ENCODE measurements at regions not wholly inside any gene's neighbourhood (a gene's known extent, or its start where the extent isn't known, plus 50 kb on each side); places are given as distances from the start of the nearest gene placed in this dataset.
"Not testable (repeated sequence)": the region's sequence is repeated elsewhere in the genome, so short reads cannot be mapped to it uniquely, and the experiment has no call there.

DNA sequence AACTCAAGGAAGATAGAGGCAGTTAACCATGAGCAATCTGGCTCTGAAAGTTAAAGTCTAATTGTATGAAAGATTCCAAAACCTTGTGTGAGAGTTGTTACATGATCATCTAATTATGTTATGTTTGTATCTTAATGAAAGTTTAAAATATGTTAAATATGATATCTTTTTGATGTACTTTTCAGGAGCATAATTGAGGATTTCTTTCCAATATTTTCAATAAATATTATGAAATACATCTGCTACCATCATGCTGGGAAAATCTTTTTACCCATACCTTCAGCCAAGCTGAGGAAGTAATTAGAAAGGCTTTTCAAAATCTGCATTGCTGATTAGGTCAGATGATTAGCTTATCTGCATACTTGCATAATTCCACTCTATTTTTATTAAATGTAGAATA is 318.4 kb downstream of the KLF12 start:
- DNase-seq (ENCODE audit: low read depth in 2 of 2, low spot score in 1 of 2) = no peak

DNA sequence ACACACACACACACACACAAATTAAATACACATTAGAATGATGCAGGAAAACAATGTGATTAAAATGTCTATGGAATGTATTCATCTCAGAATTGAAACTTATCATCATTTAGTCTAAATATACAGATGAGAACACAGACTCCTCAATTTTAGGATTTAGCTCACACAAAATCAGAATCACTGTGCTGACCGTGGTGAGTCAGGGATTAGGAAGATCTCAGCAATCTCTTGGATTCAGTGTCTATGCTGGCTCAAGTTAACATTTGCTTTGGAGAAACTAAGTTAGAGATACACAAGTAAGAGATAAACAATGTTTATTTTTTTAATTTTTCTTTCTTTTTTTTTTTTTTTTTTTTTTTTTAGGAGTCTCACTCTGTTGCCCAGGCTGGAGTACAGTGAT is 323.6 kb downstream of the KLF12 start:
- no peak for DNase-seq (ENCODE audit: low read depth in 2 of 2, low spot score in 1 of 2)

DNA sequence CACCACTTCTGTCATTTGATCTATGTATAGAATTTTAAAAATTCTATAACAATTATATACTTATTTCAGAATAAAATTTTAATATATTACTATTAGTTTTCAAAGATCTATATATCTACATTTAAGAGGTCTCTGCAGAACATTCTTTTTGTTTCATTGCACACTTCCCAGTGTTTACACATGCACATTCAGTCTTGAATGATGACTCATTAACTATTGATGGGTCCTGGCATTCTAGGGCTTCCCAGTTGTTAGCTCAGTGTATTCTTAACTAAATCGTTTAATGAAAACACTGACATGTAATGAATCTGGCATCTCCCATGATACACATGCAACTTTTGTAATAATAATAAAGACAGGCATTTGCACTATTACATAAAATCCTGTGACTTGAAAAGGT is 324.6 kb downstream of the KLF12 start:
- no peak for DNase-seq (ENCODE audit: low read depth in 2 of 2, low spot score in 1 of 2)

DNA sequence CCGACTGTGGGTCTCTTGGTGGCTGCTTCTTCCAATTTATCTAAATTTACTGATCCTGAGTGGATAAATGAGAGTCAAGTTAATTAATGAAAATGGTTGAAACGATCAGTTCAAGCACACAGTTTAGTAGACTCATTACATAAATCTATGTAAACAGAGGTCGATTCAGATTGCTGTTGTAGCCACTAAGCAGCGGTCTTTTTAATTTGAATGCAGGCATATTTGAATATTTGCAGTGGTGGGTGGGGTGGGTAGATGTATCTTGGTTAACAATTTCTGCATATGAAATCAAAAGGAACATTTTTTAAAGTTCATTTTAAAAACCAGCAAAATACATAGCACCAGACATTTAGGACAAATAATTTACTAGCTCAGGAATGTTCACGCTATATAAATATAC is 325.9 kb downstream of the KLF12 start:
- DNase-seq (ENCODE audit: low read depth in 2 of 2, low spot score in 1 of 2) = no peak

DNA sequence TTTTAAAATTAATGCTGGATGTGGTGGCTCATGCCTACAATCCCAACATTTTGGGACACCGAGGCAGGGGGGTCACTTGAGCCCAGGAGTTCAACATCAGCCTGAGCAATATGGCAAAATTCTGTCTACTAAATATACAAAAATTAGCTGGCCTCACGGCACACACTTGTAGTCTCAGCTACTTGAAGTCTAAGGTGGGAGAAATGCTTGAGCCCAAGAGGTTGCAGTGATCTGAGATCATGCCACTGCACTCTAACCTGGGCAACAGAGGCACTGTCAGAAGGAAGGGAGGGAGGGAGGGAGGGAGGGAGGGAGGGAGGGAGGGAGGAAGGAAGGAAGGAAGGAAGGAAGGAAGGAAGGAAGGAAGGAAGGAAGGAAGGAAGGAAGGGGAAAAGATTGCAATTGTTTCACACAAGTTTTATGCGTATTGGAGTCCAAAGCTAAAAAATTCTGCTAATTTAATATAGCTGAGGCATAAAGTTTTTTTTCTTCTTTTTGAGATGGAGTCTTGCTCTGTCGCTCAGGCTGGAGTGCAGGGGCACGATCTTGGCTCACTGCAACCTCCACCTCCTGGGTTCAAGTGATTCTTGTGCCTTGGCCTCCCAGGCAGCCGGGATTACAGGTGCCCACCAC is 328.8 kb downstream of the KLF12 start:
- DNase-seq (ENCODE audit: low read depth in 2 of 2, low spot score in 1 of 2) = not testable (repeated sequence)

DNA sequence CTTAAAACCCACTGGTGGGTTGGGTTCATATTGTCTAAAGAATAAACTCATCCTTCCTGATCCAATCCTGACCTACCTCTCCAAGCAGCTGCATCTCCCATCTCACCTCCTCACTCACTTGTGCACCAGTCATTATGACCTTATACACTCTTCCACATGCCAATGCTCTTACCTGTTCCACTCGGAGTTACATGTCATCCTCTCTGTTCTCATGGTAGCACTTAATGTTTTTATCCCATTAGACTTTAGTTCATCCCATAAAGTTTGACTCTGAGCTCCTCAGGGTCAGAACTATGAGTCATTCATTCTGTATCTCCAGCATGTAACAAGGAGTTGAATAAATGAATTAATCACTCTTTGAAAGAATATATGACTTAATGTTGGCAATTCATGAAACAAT is 330.2 kb downstream of the KLF12 start:
- DNase-seq (ENCODE audit: low read depth in 2 of 2, low spot score in 1 of 2) = no peak

DNA sequence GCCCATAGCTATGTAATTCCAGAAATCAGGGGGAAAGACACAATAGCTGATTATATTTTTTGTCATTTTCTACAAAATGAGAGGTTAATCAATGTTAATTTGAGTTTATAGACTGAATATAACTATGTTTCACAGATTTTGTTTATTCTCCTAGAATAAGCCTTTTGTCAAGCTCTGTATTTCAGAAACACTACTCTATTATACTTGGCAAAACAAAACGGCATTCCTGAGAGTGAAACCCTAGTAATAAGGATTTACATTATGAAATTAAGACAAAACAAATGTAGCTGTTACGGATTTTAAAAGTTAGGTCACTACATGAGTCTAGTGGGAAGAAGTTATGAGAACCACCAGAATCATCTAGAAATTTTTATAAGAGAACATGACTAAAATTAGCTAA is 334.2 kb downstream of the KLF12 start:
- no peak for DNase-seq (ENCODE audit: low read depth in 2 of 2, low spot score in 1 of 2)

DNA sequence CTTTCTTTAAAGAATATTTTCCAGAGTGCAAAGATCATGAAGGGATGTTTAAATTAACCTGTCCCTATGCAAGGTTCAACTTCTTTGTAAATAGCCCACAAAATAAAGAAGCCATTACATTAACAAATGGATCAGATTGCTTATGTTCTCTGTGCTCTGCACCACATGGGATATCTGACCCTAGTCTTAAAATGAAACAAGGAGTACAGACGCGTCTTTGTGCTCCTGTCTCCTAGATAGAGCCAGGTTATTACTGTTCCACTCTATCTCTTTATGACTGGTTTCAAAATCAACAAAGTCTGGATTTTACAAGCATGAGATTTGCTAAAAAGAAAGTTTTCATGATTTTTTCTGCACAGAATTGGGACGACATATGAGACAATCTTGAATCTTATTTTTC is 339.4 kb downstream of the KLF12 start:
- no peak for DNase-seq (ENCODE audit: low read depth in 2 of 2, low spot score in 1 of 2)

DNA sequence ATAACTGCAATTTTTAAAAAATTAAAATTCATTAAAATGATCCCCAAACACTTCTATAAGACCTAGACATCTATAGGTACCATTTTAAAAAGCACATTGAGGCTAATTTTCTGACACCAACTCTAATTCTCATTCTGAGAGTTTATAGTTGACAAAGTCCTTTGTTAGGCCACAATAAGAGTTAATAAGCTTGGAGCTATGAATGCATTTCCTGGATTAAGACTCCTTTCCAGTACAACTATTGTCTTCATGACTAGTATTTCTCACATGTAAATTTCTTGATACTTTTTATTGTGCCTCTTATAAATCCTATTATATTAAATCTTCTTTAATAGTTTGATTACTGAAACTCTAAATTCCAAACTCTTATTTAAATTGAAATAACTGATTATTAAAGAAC is 340.8 kb downstream of the KLF12 start:
- DNase-seq (ENCODE audit: low read depth in 2 of 2, low spot score in 1 of 2) = no peak

DNA sequence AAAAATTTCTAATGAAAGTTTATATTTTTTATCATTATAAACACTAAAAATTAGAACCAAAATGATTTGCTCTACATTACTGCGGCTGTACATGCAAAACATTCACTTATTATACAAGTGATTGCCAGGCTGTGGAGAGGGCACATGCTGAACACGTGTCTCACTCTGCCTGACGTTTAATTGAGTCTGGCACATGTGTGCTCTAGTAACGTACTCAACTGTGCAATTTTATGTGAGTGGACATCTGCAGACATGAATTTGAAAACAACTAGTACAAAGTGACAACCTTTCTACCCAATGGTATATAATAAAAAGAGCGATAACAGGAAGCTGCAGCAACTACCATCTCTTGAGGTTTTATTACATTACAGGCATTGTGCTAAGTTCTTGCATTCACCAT is 341.4 kb downstream of the KLF12 start:
- no peak for DNase-seq (ENCODE audit: low read depth in 2 of 2, low spot score in 1 of 2)

DNA sequence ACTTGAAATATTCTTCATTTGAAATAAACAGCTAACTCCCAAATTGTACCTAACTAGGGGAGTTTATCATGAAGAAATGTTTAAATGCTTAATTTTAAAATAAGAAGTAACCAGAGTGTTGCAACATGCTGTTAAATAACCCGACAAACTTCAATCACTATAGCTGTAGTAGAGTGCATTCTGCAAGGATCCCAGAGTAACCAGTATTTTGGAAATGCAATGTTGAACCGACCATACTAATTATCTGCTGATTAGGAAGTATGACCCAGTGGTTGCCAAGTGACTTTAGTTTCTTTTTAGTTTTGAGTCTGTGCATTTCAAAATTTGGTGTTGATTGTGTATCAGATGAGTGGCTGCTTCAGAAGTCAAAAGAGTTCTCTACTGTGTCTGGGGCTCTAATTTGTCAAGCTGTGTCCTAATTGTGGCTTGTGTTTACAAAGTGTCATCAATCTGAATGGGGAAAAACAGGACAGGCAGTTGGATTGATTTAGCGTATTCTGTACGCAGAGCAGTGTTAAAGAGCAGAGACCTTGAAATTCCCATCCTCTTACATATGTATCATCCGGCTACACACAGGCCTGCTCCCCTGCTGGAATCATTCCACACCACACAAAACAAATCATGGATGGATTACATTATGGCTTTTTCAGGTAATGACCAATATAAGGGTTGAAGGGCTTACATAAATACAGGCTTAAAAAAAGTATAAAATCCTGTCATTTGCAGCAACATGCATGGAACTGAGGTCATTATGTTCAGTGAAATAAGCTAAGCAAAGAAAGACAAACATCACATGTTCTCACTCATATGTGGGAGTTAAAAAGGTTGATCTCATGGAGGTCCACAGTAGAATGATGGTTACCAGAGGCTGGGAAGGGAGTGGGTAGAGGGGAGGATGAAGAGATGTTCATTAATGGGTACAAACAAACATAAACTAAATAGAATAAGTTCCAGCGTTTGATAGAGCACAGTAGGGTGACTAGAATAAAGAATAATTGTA is 351.5 kb downstream of the KLF12 start:
- no peak for DNase-seq (ENCODE audit: low read depth in 2 of 2, low spot score in 1 of 2)

DNA sequence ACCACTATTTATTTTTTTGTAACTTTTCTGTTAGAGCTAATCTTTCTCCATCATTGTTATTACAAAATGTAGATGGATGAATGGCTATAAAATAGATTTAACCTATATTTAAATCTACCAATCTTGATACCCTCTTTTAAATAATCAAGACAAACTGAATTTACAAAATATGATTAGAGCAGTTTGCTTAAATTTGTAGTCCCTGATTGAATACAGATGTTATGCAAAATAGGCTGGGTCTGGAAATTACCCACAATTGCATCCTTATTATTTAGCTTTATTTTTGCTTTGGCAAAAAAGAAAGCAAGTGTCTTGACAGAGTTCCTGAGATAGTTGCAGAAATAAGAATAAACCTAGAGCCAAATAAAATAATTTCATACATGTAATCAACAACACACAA is 352.8 kb downstream of the KLF12 start:
- DNase-seq (ENCODE audit: low read depth in 2 of 2, low spot score in 1 of 2) = no peak

DNA sequence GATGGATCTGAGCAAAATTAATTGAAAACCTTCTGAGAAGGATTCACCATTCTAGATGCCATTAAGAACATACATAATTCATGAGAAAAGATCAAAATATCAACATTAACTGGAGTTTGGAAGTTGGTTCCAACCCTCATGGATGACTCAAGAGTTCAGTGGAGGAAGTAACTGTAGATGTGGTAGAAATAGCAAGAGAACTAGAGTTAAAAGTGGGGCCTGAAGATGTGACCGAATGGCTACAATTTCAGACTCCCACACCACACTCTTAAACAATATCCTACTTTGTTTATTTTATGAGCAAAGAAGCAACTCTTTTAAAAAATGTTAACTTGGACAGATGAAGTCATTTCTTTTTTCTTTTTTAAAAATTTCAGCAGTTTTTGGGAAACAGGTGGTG is 354.3 kb downstream of the KLF12 start:
- DNase-seq (ENCODE audit: low read depth in 2 of 2, low spot score in 1 of 2) = no peak

DNA sequence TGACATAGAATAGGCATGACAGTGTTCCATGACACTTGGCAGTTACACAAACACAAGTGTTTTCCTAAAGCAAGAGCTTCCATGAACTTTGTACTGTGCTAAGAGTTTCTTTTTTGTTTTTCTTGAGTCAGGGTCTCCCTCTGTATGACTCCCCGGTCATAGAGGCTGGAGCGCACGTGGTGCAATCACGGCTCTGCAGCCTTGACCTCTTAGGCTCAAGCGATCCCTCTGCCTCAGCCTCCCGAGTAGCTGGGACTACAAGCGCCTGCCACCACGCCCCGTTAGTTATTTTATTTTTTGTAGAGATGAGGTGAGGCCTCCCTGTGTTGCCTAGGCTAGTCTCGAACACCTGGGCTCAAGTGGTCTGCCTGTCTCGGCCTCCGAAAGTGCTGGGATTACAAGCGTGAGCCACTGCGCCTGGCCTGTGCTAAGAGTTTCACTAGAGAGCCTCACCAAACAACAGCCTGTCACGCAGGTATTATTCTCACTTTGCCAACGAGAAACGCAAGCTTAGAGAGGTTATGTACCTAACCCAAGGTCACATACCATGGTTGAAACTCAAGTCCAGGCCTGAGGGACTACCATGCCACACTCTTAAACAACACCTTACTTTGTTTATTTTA is 355.9 kb downstream of the KLF12 start:
- no peak for DNase-seq (ENCODE audit: low read depth in 2 of 2, low spot score in 1 of 2)

DNA sequence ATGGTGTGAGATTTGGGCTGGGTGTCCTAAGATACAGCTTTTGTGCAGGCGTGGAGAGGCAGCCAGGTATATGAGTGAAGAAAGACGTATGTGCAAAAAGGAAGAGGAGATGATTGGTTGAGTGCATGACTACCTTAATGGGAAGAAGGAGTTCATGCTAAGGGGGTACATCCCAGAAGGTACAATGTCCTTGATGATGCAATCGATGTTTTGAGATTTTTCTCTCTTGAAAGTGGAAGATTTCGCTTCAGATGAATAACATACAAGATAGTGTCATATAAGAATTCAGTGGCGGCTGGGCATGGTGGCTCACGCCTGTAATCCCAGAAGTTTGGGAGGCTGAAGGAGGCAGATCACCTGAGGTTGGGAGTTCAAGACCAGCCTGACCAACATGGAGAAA is 357.1 kb downstream of the KLF12 start:
- DNase-seq (ENCODE audit: low read depth in 2 of 2, low spot score in 1 of 2) = no peak

DNA sequence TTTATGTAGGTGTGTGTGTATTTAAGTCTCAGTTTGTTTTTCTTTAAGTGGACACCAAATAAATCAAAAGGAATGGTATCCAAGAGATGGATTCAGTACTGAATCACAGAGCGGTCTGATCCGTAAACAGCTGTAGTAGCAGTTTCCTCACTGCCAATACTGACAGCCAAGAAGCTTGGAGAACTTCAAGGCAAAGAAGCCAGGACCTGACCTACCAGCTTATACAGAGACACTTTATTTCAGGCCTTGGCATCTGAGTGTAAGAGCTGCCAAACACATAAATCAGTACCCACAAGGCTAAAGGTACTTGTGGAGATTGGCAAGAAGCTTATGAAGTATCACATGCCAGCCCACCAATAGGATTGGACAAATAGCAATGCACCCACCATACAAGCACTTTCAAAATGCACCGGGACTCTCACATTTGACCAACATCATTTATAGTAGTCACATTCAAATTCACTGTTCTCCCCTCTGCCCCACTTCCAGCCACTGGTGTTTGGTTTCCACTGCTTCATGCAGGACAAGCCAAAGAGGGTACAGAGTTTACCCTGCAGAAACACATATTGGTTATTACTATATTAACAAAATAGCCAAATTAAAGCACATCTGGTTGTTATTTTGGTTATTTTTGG is 357.9 kb downstream of the KLF12 start:
- DNase-seq (ENCODE audit: low read depth in 2 of 2, low spot score in 1 of 2) = no peak

DNA sequence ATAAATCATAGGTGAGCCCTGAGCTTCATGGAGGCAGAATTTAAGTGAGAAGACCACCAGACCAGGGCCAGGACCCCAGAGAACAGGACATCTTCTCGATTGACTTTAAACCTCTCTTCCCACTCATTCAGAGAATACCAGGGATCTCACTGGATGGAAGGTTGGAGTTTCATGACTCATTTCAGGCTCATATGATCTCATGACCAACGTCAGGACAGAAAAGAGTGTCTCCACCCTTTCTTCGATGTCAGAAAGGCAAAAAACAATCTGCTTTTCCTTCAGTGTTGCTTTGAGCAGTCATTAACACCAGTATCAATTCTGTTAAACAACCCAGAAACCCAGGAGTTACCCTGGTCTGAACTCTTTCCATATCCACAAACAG is 361.0 kb downstream of the KLF12 start:
- no peak for DNase-seq (ENCODE audit: low read depth in 2 of 2, low spot score in 1 of 2)

DNA sequence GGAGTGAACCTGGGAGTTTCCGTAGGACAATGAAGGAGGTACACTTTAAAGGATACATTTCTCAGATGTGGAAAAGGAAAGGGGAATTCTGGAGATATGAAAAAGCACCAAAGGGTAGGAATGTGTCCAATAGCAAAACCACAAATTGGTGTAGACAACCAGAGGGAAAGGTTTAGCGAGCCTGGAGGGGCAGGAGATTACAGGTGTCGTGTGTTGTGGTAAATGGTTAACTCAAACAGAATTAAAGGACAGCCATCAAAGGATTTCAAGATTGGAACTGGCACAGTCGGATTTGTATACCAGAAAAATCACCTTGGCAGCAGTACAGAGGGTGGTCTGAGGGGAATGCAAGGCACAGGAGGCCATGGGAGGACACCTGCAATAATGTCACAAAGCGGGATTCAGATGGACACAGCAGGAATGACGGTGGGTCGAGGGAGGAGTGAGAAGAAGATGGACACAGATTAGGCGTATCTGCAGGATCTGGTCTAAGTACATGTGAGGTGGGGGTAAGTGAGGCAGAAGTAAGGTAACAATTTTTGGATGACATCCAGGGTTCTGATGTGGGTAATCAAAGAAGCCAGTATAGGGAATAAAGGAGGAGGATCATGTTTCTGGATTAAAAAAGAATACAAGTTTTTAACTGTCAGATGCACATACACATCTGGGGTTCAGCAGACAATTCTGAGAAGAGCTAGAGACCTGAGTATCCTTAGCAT is 361.6 kb downstream of the KLF12 start:
- no peak for DNase-seq (ENCODE audit: low read depth in 2 of 2, low spot score in 1 of 2)

DNA sequence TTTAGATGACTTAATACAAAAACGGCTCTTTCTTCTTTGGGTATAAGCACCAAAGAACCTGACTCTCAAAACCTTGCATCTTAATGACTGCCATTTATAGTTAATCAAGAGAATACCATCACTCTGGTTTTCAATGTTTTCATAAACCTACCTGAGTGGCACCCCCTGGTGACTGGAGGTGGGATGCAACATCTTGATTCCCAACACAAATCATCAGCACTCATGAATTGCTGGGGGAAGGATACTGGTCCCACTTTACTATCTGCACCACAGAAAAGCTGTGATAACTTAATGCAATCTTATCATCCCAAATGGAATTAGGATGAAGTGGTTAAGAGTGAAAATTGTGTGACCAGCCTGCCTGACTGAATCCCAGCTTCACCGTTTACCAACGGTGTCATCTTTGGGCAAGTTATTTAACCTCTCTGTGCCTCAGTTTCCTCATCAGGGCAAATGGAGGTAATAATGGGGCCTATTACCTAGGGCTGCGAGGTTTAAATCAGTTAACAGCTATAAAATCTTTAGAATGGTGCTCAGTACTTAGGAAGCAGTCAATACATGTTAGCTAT is 366.4 kb downstream of the KLF12 start:
- no peak for DNase-seq (ENCODE audit: low read depth in 2 of 2, low spot score in 1 of 2)

DNA sequence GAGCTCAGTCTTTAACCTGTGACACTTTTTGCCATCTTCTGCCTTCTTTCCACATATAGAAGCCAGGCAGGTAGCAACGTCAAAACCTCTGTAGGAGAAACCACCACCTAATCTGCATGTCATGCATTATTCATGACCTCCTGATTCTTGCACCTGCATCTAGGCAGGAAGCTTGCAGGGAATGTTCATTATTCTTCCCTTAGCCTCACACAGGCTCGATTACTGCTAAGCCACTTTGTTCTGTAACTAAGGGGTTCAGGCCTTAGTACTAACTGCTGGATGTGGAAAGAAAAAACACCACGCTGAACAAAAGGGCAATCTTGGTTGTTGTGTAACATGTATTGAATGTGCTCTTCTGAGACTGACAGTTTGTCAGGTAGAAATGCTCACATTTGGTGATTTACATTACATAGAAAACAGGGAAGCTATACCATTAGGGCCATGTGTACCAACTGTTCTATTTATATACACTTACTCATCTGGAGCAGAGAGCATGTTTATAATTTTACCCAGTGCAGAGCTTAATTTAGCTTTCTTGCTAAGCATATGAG is 366.9 kb downstream of the KLF12 start:
- DNase-seq (ENCODE audit: low read depth in 2 of 2, low spot score in 1 of 2) = no peak

All from stimulated activated CD8-positive, alpha-beta memory T cell treated with anti-CD3 and anti-CD28 coated beads, Interleukin-4, amount 100 ng/mL, for 1 hour (primary cell).